GM13977 (cell line): ENCODE measurements at regions not wholly inside any gene's neighbourhood (a gene's known extent, or its start where the extent isn't known, plus 50 kb on each side); places are given as distances from the start of the nearest gene placed in this dataset.

Experiments
- DNase-seq: peaks from one replicate; pipeline ENCODE4 v3.0.0; 2012; ENCODE audit warnings: low spot score
- in situ Hi-C: fragments of 300-500 bp; cut with MboI; formaldehyde crosslinking; loops from one replicate; pipeline ENCODE4 v1.12.0; 2022; ENCODE audit warnings: low sequenced_read_pairs, low pct_unique_long_range_greater_than_20kb, mixed read lengths, inconsistent platforms; ENCODE audit not compliant: unreplicated experiment
- TF ChIP-seq, protein P1 (sequence below): IDR thresholded peaks from 2 replicates; pipeline ENCODE4 v1.5.1; 2012; ENCODE audit warnings: mild to moderate bottlenecking, control low read depth; ENCODE audit not compliant: insufficient read depth; ENCODE audit errors: extremely low read depth, missing control alignments

DNA sequence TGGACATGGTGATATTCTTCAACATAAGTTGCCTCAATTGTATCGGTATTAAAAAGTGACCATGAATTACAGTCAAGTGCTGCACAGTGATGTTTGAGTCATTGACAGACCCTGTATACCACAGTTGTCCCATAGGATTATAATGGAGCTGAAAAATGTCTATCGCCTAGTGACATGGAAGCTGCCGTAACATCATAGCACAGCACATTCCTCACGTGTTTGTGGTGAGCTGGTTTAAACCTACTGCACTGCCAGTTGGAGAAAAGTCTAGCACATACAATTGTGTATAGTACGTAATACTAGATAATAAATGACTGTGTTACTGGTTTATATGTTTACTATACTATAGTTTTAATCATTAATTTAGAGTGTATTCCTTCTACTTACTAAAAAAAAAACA lies 150.2 kb downstream of the CDH26 start:
- TF ChIP-seq, protein P1, sequence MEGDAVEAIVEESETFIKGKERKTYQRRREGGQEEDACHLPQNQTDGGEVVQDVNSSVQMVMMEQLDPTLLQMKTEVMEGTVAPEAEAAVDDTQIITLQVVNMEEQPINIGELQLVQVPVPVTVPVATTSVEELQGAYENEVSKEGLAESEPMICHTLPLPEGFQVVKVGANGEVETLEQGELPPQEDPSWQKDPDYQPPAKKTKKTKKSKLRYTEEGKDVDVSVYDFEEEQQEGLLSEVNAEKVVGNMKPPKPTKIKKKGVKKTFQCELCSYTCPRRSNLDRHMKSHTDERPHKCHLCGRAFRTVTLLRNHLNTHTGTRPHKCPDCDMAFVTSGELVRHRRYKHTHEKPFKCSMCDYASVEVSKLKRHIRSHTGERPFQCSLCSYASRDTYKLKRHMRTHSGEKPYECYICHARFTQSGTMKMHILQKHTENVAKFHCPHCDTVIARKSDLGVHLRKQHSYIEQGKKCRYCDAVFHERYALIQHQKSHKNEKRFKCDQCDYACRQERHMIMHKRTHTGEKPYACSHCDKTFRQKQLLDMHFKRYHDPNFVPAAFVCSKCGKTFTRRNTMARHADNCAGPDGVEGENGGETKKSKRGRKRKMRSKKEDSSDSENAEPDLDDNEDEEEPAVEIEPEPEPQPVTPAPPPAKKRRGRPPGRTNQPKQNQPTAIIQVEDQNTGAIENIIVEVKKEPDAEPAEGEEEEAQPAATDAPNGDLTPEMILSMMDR = no peak
- no peak for DNase-seq
- in situ Hi-C loops = no loop called here

DNA sequence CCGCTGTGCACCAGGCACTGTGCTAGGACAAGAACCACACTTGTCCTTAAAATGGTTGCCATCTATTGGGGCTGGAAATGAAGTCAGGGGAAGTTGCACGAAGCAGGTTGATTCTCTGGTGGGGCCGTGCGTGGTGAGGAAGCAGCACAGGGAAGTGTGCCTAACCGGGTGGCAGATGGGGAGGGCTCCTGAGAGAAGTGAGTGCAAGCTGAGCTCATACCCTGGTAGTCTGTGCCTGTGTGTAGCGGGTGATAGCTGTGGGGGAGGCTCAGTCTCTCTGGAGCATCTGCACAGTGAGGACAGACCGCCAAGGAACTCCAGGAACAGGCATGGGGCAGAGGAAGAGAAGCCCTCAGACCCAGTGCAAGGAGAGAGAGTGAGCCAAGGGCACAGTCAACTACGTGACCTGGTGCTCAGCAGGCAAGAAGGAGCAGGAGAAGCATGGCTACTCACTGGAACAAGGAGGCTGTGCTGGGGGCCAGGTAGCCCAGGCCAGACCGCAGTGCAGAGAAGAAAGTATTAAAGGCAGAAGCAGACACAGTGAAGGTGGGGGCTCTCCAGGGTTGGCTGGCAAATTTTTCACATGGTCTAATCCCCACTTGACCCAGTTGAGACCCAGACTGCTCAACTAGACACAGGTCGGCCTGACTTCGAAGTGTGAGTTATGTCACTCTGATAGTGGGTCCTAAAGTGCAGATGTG lies 155.0 kb downstream of the CDH26 start:
- TF ChIP-seq, protein P1 = no peak
- in situ Hi-C loops = no loop called here
- DNase-seq = no peak

GRCh38 chr20:60113771-60114170 lies 155.5 kb downstream of the CDH26 start:
- TF ChIP-seq, protein P1 = no peak
- DNase-seq = no peak
- in situ Hi-C loops = no loop called here

GRCh38 chr20:60115451-60115850 lies 157.2 kb downstream of the CDH26 start:
- DNase-seq = no peak
- in situ Hi-C loops = no loop called here
- TF ChIP-seq, protein P1 = no peak

DNA sequence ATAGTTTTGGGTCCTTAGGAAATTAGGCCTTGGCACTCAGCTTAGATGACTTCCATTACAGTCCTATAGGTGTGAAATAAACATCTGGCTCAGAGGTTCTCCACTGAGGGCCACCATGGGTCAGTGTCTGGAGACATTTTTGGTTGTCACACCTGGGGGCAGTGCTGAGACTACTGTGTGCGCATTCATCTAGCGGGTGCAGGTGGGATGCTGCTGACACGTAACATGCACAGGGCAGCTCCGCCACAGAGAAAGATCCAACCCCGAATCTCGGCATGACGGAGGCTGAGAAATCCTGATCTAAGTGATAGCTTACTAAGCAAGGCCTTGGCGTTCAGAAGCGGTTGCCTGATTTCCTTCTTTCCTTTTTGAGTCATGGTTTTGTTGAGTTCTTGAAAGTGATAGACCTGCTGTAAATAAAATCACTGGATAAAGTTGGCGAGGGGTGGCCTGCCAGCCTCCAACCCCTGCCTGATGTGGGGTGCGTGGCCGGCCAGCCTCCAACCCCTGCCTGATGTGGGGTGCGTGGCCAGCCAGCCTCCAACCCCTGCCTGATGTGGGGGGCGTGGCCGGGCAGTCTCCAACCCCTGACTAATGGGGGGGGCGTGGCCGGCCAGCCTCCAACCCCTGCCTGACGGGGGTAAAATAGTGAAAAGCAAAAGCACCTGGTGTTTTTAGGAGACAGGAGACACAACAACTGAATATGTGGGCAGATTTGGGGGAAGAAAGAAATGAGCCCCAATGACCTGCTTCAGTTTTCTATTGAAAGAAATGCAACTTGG lies 158.1 kb downstream of the CDH26 start:
- no peak for DNase-seq
- in situ Hi-C loops = no loop called here
- TF ChIP-seq, protein P1 = no peak

DNA sequence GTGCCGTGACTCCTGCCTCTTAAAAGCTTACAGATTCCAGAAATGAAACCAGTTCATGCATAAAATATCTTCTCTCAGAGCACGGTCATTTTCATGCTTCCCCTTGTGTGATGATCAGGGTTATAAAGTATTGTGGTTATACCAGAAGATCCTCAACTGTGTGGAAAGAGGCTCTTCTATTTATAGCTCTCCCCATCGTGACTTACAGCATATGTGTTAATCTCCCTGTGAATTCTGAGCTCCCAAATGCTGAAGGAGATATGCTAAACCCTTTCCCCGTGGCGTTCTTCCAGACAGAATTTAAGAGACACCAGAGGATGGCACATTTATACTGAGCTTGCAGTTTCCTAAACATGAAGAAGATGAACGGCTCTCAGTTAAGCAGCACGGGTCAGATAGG lies 158.8 kb downstream of the CDH26 start:
- no peak for DNase-seq

More for the DNA sequence above, 158.8 kb downstream of the CDH26 start:
- in situ Hi-C loops = no loop called here
- TF ChIP-seq, protein P1 = no peak
